ENCODE measurements at regions not wholly inside any gene's neighbourhood (a gene's known extent, or its start where the extent isn't known, plus 50 kb on each side); places are given as distances from the start of the nearest gene placed in this dataset.

GRCh38 chr12:114302606-114303315 lies 103.2 kb downstream of the TBX5 start:
- Histone ChIP-seq H3K4me3 (no peak overlapping the region), H3K4me1 (replicated peaks in 1 of 2) (peaks cover 0 to 4% of the 10 kb centered on the region in 2 donors), H3K27ac (no peak overlapping the region)
- in situ Hi-C loops (cut with MboI; ENCODE audit: low pct_unique_long_range_greater_than_20kb in 2 of 9, low sequenced_read_pairs in 9 of 9, unreplicated experiment in 9 of 9): no loop called here
- ATAC-seq (replicated peaks in 6 of 8): peak in 2 of 8 experiments; percentile 76 to 81
- 0 to 83% (median 78%) methylated on average over 1 to 3 of the region's 6 CpGs; no CpG with 5 or more reads in 1 of the 10 experiments for WGBS, 10 experiments

DNA sequence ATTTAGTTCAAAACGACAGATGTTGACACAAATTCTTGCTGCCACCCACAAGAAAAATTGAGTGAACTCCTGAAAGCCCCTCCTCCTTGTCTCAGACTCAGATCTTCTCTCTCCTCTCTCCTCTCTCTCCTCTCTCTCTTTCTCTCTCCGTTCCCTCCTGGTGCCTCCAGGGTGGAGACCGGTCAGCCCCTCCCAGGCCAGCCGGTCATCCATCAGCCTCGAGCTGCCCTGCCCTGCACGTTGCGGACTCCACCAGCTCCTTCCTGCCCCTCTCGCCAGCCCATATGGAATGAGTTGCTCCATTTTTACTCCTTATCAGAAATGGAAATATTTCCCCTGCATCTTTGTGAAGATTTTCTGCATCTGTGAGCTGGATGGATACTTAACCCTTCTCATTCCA lies 103.8 kb downstream of the TBX5 start:
- in situ Hi-C loops (cut with MboI; ENCODE audit: low pct_unique_long_range_greater_than_20kb in 2 of 9, low sequenced_read_pairs in 9 of 9, unreplicated experiment in 9 of 9): no loop called here
- H3K4me3 ChIP-seq: no peak overlapping the region
- 0 to 80% (median 0%) methylated on average over 1 to 7 of the region's 8 CpGs; no CpG with 5 or more reads in 1 of the 10 experiments for WGBS, 10 experiments
- peaks cover 0 to 4% of the 10 kb centered on the region in 2 donors for H3K4me1 ChIP-seq (replicated peaks in 1 of 2)
- ATAC-seq (replicated peaks in 6 of 8): peak in 5 of 8 experiments; percentile 70 to 92 (median 82)
- H3K27ac ChIP-seq: no peak overlapping the region

DNA sequence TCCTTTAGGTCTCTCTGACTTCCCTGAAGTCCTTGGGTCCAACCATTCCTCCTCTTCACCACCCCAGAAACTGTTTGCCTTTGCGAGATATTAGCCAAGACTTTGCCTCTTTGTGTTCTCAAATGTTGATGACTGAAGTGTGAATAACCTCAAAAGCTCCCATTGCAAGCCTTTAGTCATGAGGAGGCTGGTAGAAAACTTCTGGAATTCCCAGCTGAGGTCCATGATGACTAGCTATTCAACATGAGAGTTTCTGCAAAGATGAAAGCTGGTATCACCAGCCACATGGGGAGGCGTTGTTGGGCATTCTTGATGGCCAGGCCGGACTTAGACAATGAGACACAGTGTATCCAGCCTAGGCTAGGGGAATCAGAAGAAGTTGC lies 111.7 kb downstream of the TBX5 start:
- no peak for ATAC-seq (replicated peaks in 6 of 8)
- in situ Hi-C loops (cut with MboI; ENCODE audit: low pct_unique_long_range_greater_than_20kb in 2 of 9, low sequenced_read_pairs in 9 of 9, unreplicated experiment in 9 of 9): no loop called here
- Histone ChIP-seq H3K4me1 (replicated peaks in 1 of 2) (no peaks in the 10 kb centered on the region), H3K4me3 (no peak overlapping the region), H3K27ac (no peak overlapping the region)
- 0 to 86% (median 78%) methylated on average over 1 to 3 of the region's 3 CpGs; no CpG with 5 or more reads in 3 of the 10 experiments for WGBS, 10 experiments

DNA sequence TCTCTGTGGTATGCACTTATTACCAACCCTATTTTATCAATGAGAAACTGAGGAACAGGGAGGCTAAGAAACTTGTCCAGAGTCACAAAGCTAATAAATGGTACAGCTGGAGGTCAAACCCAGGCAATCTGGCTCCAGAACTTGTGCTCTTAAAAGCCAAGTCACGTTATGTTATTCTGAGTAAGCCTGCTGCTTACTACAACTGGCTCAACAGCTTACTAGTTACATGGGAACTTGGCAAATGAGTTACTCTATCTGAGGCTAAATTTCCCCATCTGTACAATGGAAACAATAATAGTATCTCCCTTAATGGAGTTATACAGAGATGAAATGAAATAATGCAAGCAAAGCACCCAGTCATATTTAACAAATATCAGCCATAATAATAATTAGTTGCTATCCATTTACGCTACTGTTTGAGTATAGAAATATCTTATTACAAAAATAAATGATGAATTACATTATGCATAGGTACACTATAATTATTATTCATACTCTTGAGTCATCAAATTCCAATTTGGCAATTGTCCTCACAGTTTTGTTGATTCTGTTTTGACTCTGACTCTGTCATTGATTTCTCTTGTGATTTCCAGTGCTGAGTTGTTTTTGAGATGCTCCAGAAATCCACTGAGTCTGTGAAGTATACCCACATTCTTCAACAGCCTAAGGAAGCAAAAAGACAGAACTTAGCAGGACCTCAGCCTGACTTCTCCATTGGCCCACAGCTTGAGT lies 112.2 kb downstream of the TBX5 start:
- no peak for ATAC-seq (replicated peaks in 6 of 8)
- Histone ChIP-seq H3K4me3 (no peak overlapping the region), H3K27ac (no peak overlapping the region), H3K4me1 (replicated peaks in 1 of 2) (no peaks in the 10 kb centered on the region)
- WGBS, 10 experiments: 38 to 100% (median 68%) methylated on average over 1 to 2 of the region's 2 CpGs; no CpG with 5 or more reads in 1 of the 10 experiments
- in situ Hi-C loops (cut with MboI; ENCODE audit: low pct_unique_long_range_greater_than_20kb in 2 of 9, low sequenced_read_pairs in 9 of 9, unreplicated experiment in 9 of 9): no loop called here

DNA sequence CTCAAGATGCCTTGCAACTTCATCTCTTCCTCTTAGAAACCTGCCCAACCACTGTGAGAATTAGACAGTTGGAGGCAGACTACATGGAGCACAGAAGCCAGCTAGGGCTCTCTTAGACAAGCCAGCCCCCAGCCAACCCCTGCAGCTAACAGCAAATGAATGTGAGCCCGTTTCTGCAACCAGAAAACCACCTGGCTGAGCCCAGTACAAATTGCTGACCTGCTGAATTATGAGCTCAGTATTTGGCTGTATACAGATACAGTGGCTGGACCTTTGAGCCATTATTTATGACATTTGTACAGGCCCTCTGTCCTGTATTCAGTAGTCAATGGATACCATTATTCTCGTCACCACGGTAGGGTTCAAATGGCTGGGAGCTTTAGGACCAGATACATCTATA lies 112.9 kb downstream of the TBX5 start:
- in situ Hi-C loops (cut with MboI; ENCODE audit: low pct_unique_long_range_greater_than_20kb in 2 of 9, low sequenced_read_pairs in 9 of 9, unreplicated experiment in 9 of 9): no loop called here
- Histone ChIP-seq H3K4me1 (replicated peaks in 1 of 2) (no peaks in the 10 kb centered on the region), H3K4me3 (no peak overlapping the region), H3K27ac (no peak overlapping the region)
- WGBS, 10 experiments: 14 to 100% (median 78%) methylated on average over 1 to 3 of the region's 3 CpGs; no CpG with 5 or more reads in 3 of the 10 experiments
- no peak for ATAC-seq (replicated peaks in 6 of 8)

DNA sequence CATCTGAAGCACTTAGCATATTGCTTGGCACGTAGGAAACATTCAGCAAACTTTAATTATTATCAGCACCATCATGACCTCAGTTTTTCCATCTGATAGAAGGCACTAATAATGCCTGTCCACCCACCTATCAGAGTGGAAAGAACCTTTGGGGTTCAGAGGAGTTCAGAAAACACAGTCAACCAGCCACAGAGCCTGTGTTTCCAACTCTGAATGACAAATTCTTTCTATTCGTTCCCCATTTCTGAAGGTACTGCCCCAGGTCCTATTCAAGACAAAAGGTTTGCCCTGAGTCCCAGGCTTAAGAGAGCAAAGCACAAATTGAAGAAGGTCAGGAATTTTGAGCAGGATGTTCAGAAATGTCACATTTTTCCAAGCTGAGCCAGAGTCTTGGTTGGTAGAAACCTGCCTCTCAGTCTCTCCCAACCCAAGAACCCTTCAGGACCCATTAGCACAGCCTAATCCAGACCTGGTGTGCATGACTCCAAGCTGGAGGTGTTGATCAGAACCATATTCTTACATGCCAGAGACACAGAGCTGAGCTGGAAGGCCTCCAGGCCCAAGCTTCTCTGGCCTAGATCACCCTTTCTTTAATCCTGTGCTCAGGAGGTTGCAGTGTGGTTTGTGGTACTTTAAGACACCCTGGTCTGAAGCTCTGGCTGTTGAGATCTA lies 114.4 kb downstream of the TBX5 start:
- no peak overlapping the region for H3K4me3 ChIP-seq
- WGBS, 10 experiments: 0 to 83% (median 41%) methylated on average over 1 to 2 of the region's 2 CpGs; no CpG with 5 or more reads in 2 of the 10 experiments
- H3K27ac ChIP-seq: no peak overlapping the region
- in situ Hi-C loops (cut with MboI; ENCODE audit: low pct_unique_long_range_greater_than_20kb in 2 of 9, low sequenced_read_pairs in 9 of 9, unreplicated experiment in 9 of 9): no loop called here
- H3K4me1 ChIP-seq (replicated peaks in 1 of 2): no peaks in the 10 kb centered on the region
- ATAC-seq (replicated peaks in 6 of 8): peak in 1 of 8 experiments; percentile 25

DNA sequence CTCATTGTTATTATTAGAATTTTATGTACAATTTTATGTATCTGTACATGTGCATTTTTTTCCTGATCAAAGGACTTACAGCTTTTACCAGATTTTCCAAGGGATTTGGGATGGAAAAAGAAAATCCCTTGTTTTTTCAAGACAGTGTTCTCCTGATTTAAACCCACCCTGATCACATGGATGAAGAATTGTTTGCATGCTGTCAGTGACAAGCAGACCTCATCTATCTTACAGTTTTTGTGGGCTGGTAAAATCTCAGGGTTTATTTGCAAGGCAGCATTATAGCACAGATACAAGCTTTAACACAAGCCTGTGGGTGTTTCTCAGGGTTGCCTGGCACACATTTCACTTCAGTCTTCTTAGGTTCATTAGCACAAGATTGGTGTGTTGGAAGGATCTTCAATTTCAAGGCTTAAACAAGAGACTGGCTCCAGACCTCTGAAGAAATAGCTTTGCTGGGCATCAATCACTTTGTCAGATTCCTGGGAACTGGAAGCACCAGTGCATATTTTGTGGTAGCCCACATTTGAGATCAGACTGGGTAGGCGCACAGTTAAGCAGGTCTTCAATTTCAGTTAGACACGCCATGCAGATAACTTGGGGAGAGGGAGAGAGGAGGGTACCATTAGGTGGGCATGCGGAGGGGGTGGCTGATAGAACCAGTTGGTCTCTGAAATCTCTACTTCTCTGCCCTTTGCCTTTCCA lies 118.0 kb downstream of the TBX5 start:
- WGBS, 10 experiments: 60 to 100% (median 80%) methylated on average over 1 to 3 of the region's 3 CpGs; no CpG with 5 or more reads in 5 of the 10 experiments
- H3K4me3 ChIP-seq: no peak overlapping the region
- no peaks in the 10 kb centered on the region for H3K4me1 ChIP-seq (replicated peaks in 1 of 2)
- no peak for ATAC-seq (replicated peaks in 6 of 8)
- in situ Hi-C loops (cut with MboI; ENCODE audit: low pct_unique_long_range_greater_than_20kb in 2 of 9, low sequenced_read_pairs in 9 of 9, unreplicated experiment in 9 of 9): no loop called here
- H3K27ac ChIP-seq: no peak overlapping the region

DNA sequence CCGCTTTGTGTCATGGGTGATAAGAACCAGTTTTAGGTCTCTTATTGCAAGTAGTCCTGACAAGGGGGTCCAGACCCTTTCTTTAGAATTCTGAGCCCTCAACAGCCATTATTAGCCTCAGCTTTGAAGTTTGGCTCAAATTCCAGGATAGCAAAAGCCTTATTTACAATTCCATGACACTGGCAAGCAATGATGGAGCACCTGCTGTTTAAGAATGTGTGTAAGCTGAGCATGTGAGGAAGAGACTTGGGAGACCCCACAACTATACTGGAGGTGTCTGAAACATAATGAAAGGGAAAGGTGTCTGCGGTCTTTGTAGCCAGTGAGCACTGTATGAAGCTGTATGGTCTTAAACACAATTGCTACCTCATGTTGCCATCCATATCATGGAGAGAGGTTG lies 119.8 kb downstream of the TBX5 start:
- H3K4me3 ChIP-seq: no peak overlapping the region
- H3K27ac ChIP-seq: no peak overlapping the region
- in situ Hi-C loops (cut with MboI; ENCODE audit: low pct_unique_long_range_greater_than_20kb in 2 of 9, low sequenced_read_pairs in 9 of 9, unreplicated experiment in 9 of 9): no loop called here
- H3K4me1 ChIP-seq (replicated peaks in 1 of 2): no peaks in the 10 kb centered on the region
- ATAC-seq (replicated peaks in 6 of 8): no peak
- 33 to 100% (median 91%) methylated on average over 1 to 2 of the region's 2 CpGs; no CpG with 5 or more reads in 3 of the 10 experiments for WGBS, 10 experiments

DNA sequence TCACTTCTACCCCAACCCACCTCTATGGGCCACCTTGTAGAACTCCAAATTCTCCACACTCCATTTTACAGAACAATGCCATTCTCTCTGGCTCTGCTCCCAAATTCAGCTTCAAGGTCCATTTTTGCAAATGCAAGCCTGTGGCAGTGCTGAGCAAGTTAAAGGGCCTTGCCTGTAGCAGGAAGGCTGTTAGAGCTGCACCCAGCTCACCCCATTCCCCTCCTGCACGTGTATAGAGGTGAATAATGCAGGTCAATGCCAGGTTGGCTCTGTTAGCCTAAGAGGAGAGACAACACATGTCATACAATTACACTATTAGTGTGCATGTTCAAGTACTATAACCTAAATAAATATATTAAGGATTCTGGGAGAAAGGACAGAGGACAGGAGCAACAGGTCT lies 120.4 kb downstream of the TBX5 start:
- Histone ChIP-seq H3K4me3 (no peak overlapping the region), H3K4me1 (replicated peaks in 1 of 2) (no peaks in the 10 kb centered on the region), H3K27ac (no peak overlapping the region)
- in situ Hi-C loops (cut with MboI; ENCODE audit: low pct_unique_long_range_greater_than_20kb in 2 of 9, low sequenced_read_pairs in 9 of 9, unreplicated experiment in 9 of 9): no loop called here
- peak in 2 of 8 experiments; percentile 28 to 36 for ATAC-seq (replicated peaks in 6 of 8)
- 0% methylated on average over 1 of the region's 1 CpG; no CpG with 5 or more reads in 9 of the 10 experiments for WGBS, 10 experiments

GRCh38 chr12:114284041-114284440 lies 121.9 kb downstream of the TBX5 start:
- no peak for ATAC-seq (replicated peaks in 6 of 8)
- 40 to 100% (median 87%) methylated on average over 1 to 4 of the region's 4 CpGs; no CpG with 5 or more reads in 4 of the 10 experiments for WGBS, 10 experiments

DNA sequence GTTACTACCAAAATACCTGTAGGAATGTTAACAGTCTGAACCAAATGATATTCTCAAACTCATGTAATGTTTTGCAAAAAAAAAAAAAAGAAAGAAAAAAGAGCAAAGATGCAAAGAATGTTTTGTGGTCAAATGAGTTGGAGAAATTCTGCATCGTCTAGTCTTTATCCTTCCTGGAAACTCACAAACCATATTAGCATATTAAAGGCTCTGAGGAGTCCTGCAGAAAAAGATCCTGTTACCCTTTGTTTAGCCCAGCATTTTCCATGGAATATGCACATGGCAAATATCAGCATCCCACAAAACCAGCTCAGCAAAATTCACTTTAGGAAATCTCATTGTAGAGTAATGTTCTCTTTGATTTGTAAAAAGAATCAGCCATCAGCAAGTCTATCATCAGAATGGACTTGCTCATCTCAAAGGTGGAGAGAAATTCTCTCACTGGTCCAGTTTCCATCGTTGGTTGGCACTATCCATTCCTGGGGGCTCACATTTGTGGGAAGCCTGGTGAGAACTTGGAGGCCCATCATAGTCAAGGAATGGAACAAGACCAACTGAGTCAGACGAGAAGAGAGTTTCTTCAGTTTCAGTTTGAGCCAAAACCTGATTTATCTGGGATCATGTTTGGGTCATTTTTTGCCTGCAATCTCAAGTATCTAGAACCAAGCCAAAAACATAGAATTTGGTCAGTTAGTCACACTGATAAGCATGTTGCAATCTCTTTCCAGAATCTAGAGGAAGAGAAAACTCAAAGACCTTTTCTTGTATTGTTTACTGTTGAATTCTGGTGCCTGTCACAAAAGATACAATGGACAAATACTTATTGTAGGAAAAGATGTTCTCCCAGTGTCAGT lies 129.8 kb downstream of the TBX5 start:
- Histone ChIP-seq H3K4me1 (replicated peaks in 1 of 2) (no peaks in the 10 kb centered on the region), H3K27ac (no peak overlapping the region), H3K4me3 (no peak overlapping the region)
- WGBS, 10 experiments: 0 to 83% (median 28%) methylated on average over 1 to 3 of the region's 3 CpGs; no CpG with 5 or more reads in 1 of the 10 experiments
- in situ Hi-C loops (cut with MboI; ENCODE audit: low pct_unique_long_range_greater_than_20kb in 2 of 9, low sequenced_read_pairs in 9 of 9, unreplicated experiment in 9 of 9): no loop called here
- peak in 3 of 8 experiments; percentile 23 to 76 (median 75) for ATAC-seq (replicated peaks in 6 of 8)

More at GRCh38 chr12:114284041-114284440, 121.9 kb downstream of the TBX5 start:
- in situ Hi-C loops (cut with MboI; ENCODE audit: low pct_unique_long_range_greater_than_20kb in 2 of 9, low sequenced_read_pairs in 9 of 9, unreplicated experiment in 9 of 9): no loop called here
- Histone ChIP-seq H3K4me1 (replicated peaks in 1 of 2) (no peaks in the 10 kb centered on the region), H3K27ac (no peak overlapping the region), H3K4me3 (no peak overlapping the region)

DNA sequence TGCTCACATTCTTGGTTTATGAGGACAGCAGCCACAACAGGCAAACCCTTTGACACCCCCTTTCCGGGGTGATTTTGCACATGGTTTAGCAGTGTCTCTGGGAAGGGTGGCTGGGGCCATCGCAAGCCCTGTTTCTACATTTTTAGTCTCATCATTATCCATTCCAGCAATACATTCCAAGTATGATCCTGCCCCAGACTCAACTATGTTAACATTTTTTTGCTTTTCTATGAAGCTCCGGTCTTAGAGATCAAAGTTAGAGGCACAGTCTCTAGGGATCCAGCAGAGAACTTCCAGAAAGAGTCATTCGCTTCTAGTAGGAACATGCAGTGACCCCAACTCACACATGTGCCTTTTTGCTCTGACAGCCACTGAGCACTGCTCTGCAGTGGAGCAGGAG lies 130.9 kb downstream of the TBX5 start:
- no peak overlapping the region for H3K27ac ChIP-seq
- no peaks in the 10 kb centered on the region for H3K4me1 ChIP-seq (replicated peaks in 1 of 2)
- ATAC-seq (replicated peaks in 6 of 8): peak in 1 of 8 experiments; percentile 4
- 32 to 90% (median 50%) methylated on average over 2 to 4 of the region's 4 CpGs; no CpG with 5 or more reads in 3 of the 10 experiments for WGBS, 10 experiments
- in situ Hi-C loops (cut with MboI; ENCODE audit: low pct_unique_long_range_greater_than_20kb in 2 of 9, low sequenced_read_pairs in 9 of 9, unreplicated experiment in 9 of 9): no loop called here
- no peak overlapping the region for H3K4me3 ChIP-seq

All from motor neuron (in vitro differentiated cells).